Adrenal gland (tissue), 9 donors: ENCODE measurements at regions not wholly inside any gene's neighbourhood (a gene's known extent, or its start where the extent isn't known, plus 50 kb on each side); places are given as distances from the start of the nearest gene placed in this dataset.
"Not testable (repeated sequence)": the region's sequence is repeated elsewhere in the genome, so short reads cannot be mapped to it uniquely, and the experiment has no call there.

Source experiments
- DNase-seq, 7 donors: peaks; one replicate each; pipeline ENCODE4 v3.0.0-alpha.2; 2019 to 2020
- H3K27ac ChIP-seq, 5 donors: fragments of 200-600 bp; sonication (generic) in 4 of 5; 1 replicate in 3 of 5; 2 replicates in 2 of 5; pipeline versions ENCODE4 v1.5.1 to v1.8.0; 2016 to 2020; ENCODE audit warnings: mild to moderate bottlenecking in 1 of 5
- H3K27me3 ChIP-seq: fragments of 200-600 bp; 2 replicates; pipeline ENCODE4 v1.8.0; 2021
- H3K36me3 ChIP-seq, 2 donors: fragments of 200-600 bp; replicated peaks in 1 of 2; 1 replicate in 1 of 2; 2 replicates in 1 of 2; pipeline versions ENCODE4 v1.5.1 to v1.8.0; 2018 to 2022
- H3K4me1 ChIP-seq, 2 donors: fragments of 200-600 bp; replicated peaks in 1 of 2; 1 replicate in 1 of 2; 2 replicates in 1 of 2; pipeline versions ENCODE4 v1.5.1 to v1.8.0; 2018 to 2021
- H3K4me3 ChIP-seq, 4 donors: fragments of 200-600 bp; sonication (generic) in 3 of 4; one replicate each; pipeline ENCODE4 v1.5.1; 2016 to 2018
- H3K9me3 ChIP-seq, 3 donors: fragments of 200-600 bp; sonication (generic) in 1 of 3; replicated peaks in 1 of 3; 1 replicate in 2 of 3; 2 replicates in 1 of 3; pipeline versions ENCODE4 v1.5.1 to v1.8.0; 2016 to 2021
- CTCF ChIP-seq, 6 experiments: fragments of 450-650 bp in 4 of 6; fragments of 200-600 bp in 2 of 6; sonication (generic) in 1 of 6; IDR thresholded peaks; 1 replicate in 5 of 6; 2 replicates in 1 of 6; pipeline versions ENCODE4 v1.5.1 to v1.8.0; 2016 to 2021; ENCODE audit warnings: antibody characterized with exemption in 6 of 6, mild to moderate bottlenecking in 2 of 6, moderate library complexity in 1 of 6
- POLR2A ChIP-seq, 2 donors: fragments of 450-650 bp; IDR thresholded peaks; one replicate each; pipeline ENCODE4 v1.6.1; 2017; ENCODE audit warnings: antibody characterized with exemption in 2 of 2, mild to moderate bottlenecking in 2 of 2, moderate library complexity in 1 of 2
- WGBS, 4 donors: extraction: QIAGEN DNeasy Blood & Tissue Kit in 2 of 4; methylation state at CpG; one replicate each; pipeline versions ENCODE4 v1.1.5 to v1.1.7; 2013 to 2017; 5-methylcytosine and 5-hydroxymethylcytosine counted together
- intact Hi-C, 2 donors: fragments of 100-400 bp; cut with DNase I; formaldehyde crosslinking; loops; one replicate each; pipeline versions ENCODE4 v1.14.1 to v1.15.0; 2022 to 2023
- donor health status: healthy with polysubstance abuse.
- donor health status: Bipolar disorder and iron deficiency.
- donor health status: DM: yes; HTN: yes; CAD: no.
- donor health status: DM: no; HTN: no; CAD: no.
- donor health status: DM: no; HTN: no; CAD: no.

GRCh38 chr5:67723873-67724272, 491.7 kb upstream of the PIK3R1 start:
- Histone ChIP-seq H3K4me3 (no peak overlapping the region), H3K36me3 (no peaks in the 10 kb centered on the region), H3K27me3 (no peaks in the 10 kb centered on the region), H3K9me3 (no peaks in the 10 kb centered on the region), H3K27ac (no peak overlapping the region), H3K4me1 (no peaks in the 10 kb centered on the region)
- TF ChIP-seq POLR2A (IDR thresholded peaks at IDR 0.05), result no peak
- TF ChIP-seq CTCF (IDR thresholded peaks at IDR 0.05), result no peak
- intact Hi-C loops, result no loop called here
- WGBS, 4 donors, result 60 to 86% (median 65%) methylated on average over 1 of the region's 1 CpG
- no peak for DNase-seq

- WGBS, 4 donors, result 83 to 96% (median 91%) methylated on average over 2 of the region's 2 CpGs
Measured at GRCh38 chr5:67722582-67722981, 493.0 kb upstream of the PIK3R1 start.

GRCh38 chr5:67720162-67720772, 495.3 kb upstream of the PIK3R1 start:
- no peaks in the 10 kb centered on the region for H3K27me3 ChIP-seq
- H3K36me3 ChIP-seq, result no peaks in the 10 kb centered on the region
- intact Hi-C loops, result no loop called here
- no peak overlapping the region for H3K4me3 ChIP-seq
- TF ChIP-seq CTCF (IDR thresholded peaks at IDR 0.05) (no peak), POLR2A (IDR thresholded peaks at IDR 0.05) (no peak)
- H3K9me3 ChIP-seq, result no peaks in the 10 kb centered on the region
- no peaks in the 10 kb centered on the region for H3K4me1 ChIP-seq
- 73 to 85% (median 78%) methylated on average over 2 of the region's 2 CpGs for WGBS, 4 donors
- no peak for DNase-seq
- no peak overlapping the region for H3K27ac ChIP-seq

More at GRCh38 chr5:67722582-67722981, 493.0 kb upstream of the PIK3R1 start:
- H3K4me1 ChIP-seq, H3K4me3 ChIP-seq, DNase-seq, H3K36me3 ChIP-seq, H3K27ac ChIP-seq, H3K27me3 ChIP-seq, H3K9me3 ChIP-seq, intact Hi-C loops: not testable (repeated sequence)

GRCh38 chr5:67702008-67702407, 505.4 kb upstream of the CD180 start:
- Histone ChIP-seq H3K4me1 (no peaks in the 10 kb centered on the region), H3K9me3 (no peaks in the 10 kb centered on the region), H3K36me3 (no peaks in the 10 kb centered on the region), H3K27ac (no peak overlapping the region), H3K4me3 (no peak overlapping the region), H3K27me3 (no peaks in the 10 kb centered on the region)
- no peak for TF ChIP-seq CTCF (IDR thresholded peaks at IDR 0.05)
- TF ChIP-seq POLR2A (IDR thresholded peaks at IDR 0.05), result no peak
- no peak for DNase-seq
- intact Hi-C loops, result no loop called here

- DNase-seq, result no peak
- TF ChIP-seq POLR2A (IDR thresholded peaks at IDR 0.05), result no peak
- no peak for TF ChIP-seq CTCF (IDR thresholded peaks at IDR 0.05)
- no peaks in the 10 kb centered on the region for H3K9me3 ChIP-seq
- peaks cover 0 to 9% of the 10 kb centered on the region in 2 donors for H3K4me1 ChIP-seq
- intact Hi-C loops, result loop anchor here in 1 of 2 donors (5.0 kb wide), 1 partner anchor 93 kb away; no protein-coding TSS in a partner anchor
- H3K27me3 ChIP-seq, result no peaks in the 10 kb centered on the region
- no peak overlapping the region for H3K27ac ChIP-seq
- no peaks in the 10 kb centered on the region for H3K36me3 ChIP-seq
- no peak overlapping the region for H3K4me3 ChIP-seq
Measured at GRCh38 chr5:67699560-67699959, 503.0 kb upstream of the CD180 start.
